ENCODE measurements at regions not wholly inside any gene's neighbourhood (a gene's known extent, or its start where the extent isn't known, plus 50 kb on each side); places are given as distances from the start of the nearest gene placed in this dataset.

- H3F3A ChIP-seq (ENCODE audit: insufficient read depth), result peaks cover 7% of the 10 kb centered on the region
- H3K9me3 ChIP-seq (ENCODE audit: insufficient read depth, low read length), result no peaks in the 10 kb centered on the region
- peaks cover 41% of the 10 kb centered on the region for H3K79me2 ChIP-seq (ENCODE audit: insufficient read depth, low read length)
- H2AFZ ChIP-seq (ENCODE audit: low read depth, low read length, severe bottlenecking), result no peak overlapping the region
- no peak overlapping the region for H3K27ac ChIP-seq (ENCODE audit: low read depth, low read length)
- TF ChIP-seq CTCF (IDR thresholded peaks at IDR 0.05; ENCODE audit: insufficient read depth, low read length, poor library complexity, severe bottlenecking) (no peak), EZH2phosphoT487 (conservative IDR thresholded peaks at IDR 0.05; ENCODE audit: low read length) (no peak)
- H3K4me2 ChIP-seq (ENCODE audit: low read depth, low read length, poor library complexity, severe bottlenecking), result no peak overlapping the region
- H3K36me3 ChIP-seq (ENCODE audit: low read length), result no peaks in the 10 kb centered on the region
- H3K27me3 ChIP-seq (ENCODE audit: low read length), result no peaks in the 10 kb centered on the region
- H4K20me1 ChIP-seq (ENCODE audit: low read depth, low read length), result no peaks in the 10 kb centered on the region; the same call in 1 of the 2 replicates
- no peaks in the 10 kb centered on the region for H3K9me2 ChIP-seq (replicated peaks; ENCODE audit: insufficient read depth, low read length)
- no peak overlapping the region for H3K4me3 ChIP-seq (ENCODE audit: insufficient read depth, low read length, poor library complexity, severe bottlenecking)
- H3K9ac ChIP-seq (ENCODE audit: low read length), result no peak overlapping the region
These were observed 66.7 kb upstream of the PNMA1 start for GRCh38 chr14:73780896-73781295.

- Histone ChIP-seq H3K9me3 (ENCODE audit: insufficient read depth, low read length) (no peaks in the 10 kb centered on the region), H2AFZ (ENCODE audit: low read depth, low read length, severe bottlenecking) (no peak overlapping the region), H3K79me2 (ENCODE audit: insufficient read depth, low read length) (peaks cover 46% of the 10 kb centered on the region), H3K27ac (ENCODE audit: low read depth, low read length) (no peak overlapping the region), H3K9me2 (replicated peaks; ENCODE audit: insufficient read depth, low read length) (no peaks in the 10 kb centered on the region), H3F3A (ENCODE audit: insufficient read depth) (peaks cover 3% of the 10 kb centered on the region; the same call in 1 of the 2 replicates), H3K4me3 (ENCODE audit: insufficient read depth, low read length, poor library complexity, severe bottlenecking) (no peak overlapping the region), H3K36me3 (ENCODE audit: low read length) (no peaks in the 10 kb centered on the region), H4K20me1 (ENCODE audit: low read depth, low read length) (no peaks in the 10 kb centered on the region), H3K4me2 (ENCODE audit: low read depth, low read length, poor library complexity, severe bottlenecking) (no peak overlapping the region), H3K27me3 (ENCODE audit: low read length) (no peaks in the 10 kb centered on the region), H3K9ac (ENCODE audit: low read length) (no peak overlapping the region)
- TF ChIP-seq CTCF (IDR thresholded peaks at IDR 0.05; ENCODE audit: insufficient read depth, low read length, poor library complexity, severe bottlenecking) (no peak), EZH2phosphoT487 (conservative IDR thresholded peaks at IDR 0.05; ENCODE audit: low read length) (no peak)
These were observed 66.2 kb upstream of the PNMA1 start for GRCh38 chr14:73780391-73780790.

GRCh38 chr14:73778736-73779135, 64.6 kb upstream of the PNMA1 start:
- H3F3A ChIP-seq (ENCODE audit: insufficient read depth), result no peaks in the 10 kb centered on the region
- H4K20me1 ChIP-seq (ENCODE audit: low read depth, low read length), result no peaks in the 10 kb centered on the region
- no peak overlapping the region for H3K4me2 ChIP-seq (ENCODE audit: low read depth, low read length, poor library complexity, severe bottlenecking)
- no peak overlapping the region for H2AFZ ChIP-seq (ENCODE audit: low read depth, low read length, severe bottlenecking)
- H3K79me2 ChIP-seq (ENCODE audit: insufficient read depth, low read length), result peaks cover 48% of the 10 kb centered on the region
- H3K4me3 ChIP-seq (ENCODE audit: insufficient read depth, low read length, poor library complexity, severe bottlenecking), result no peak overlapping the region
- no peak overlapping the region for H3K9ac ChIP-seq (ENCODE audit: low read length)
- no peak overlapping the region for H3K27ac ChIP-seq (ENCODE audit: low read depth, low read length)
- H3K9me2 ChIP-seq (replicated peaks; ENCODE audit: insufficient read depth, low read length), result no peaks in the 10 kb centered on the region
- H3K27me3 ChIP-seq (ENCODE audit: low read length), result no peaks in the 10 kb centered on the region
- H3K36me3 ChIP-seq (ENCODE audit: low read length), result no peaks in the 10 kb centered on the region
- TF ChIP-seq EZH2phosphoT487 (conservative IDR thresholded peaks at IDR 0.05; ENCODE audit: low read length), result no peak
- no peak for TF ChIP-seq CTCF (IDR thresholded peaks at IDR 0.05; ENCODE audit: insufficient read depth, low read length, poor library complexity, severe bottlenecking)
- no peaks in the 10 kb centered on the region for H3K9me3 ChIP-seq (ENCODE audit: insufficient read depth, low read length)

Data from SU-DHL-6 (cell line).